ENCODE measurements at regions not wholly inside any gene's neighbourhood (a gene's known extent, or its start where the extent isn't known, plus 50 kb on each side); places are given as distances from the start of the nearest gene placed in this dataset.

GRCh38 chr6:76719449-76719848 lies 647.0 kb upstream of the IMPG1 start:
- TF ChIP-seq, protein P1, sequence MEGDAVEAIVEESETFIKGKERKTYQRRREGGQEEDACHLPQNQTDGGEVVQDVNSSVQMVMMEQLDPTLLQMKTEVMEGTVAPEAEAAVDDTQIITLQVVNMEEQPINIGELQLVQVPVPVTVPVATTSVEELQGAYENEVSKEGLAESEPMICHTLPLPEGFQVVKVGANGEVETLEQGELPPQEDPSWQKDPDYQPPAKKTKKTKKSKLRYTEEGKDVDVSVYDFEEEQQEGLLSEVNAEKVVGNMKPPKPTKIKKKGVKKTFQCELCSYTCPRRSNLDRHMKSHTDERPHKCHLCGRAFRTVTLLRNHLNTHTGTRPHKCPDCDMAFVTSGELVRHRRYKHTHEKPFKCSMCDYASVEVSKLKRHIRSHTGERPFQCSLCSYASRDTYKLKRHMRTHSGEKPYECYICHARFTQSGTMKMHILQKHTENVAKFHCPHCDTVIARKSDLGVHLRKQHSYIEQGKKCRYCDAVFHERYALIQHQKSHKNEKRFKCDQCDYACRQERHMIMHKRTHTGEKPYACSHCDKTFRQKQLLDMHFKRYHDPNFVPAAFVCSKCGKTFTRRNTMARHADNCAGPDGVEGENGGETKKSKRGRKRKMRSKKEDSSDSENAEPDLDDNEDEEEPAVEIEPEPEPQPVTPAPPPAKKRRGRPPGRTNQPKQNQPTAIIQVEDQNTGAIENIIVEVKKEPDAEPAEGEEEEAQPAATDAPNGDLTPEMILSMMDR (IDR thresholded peaks at IDR 0.05 in 4 of 5, conservative IDR thresholded peaks at IDR 0.05 in 1 of 5) = no peak
- no peak for TF ChIP-seq POLR2A (IDR thresholded peaks at IDR 0.05)

Data from gastrocnemius medialis (tissue), 4 donors.